ENCODE measurements at regions not wholly inside any gene's neighbourhood (a gene's known extent, or its start where the extent isn't known, plus 50 kb on each side); places are given as distances from the start of the nearest gene placed in this dataset.
"Not testable (repeated sequence)": the region's sequence is repeated elsewhere in the genome, so short reads cannot be mapped to it uniquely, and the experiment has no call there.

GRCh38 chr2:17160594-17160993 is 357.6 kb downstream of the RAD51AP2 start:
- DNase-seq = no peak
- H3K9me3 ChIP-seq (ENCODE audit: control insufficient read depth, low read depth, low read length) = no peaks in the 10 kb centered on the region
- no peaks in the 10 kb centered on the region for H3K36me3 ChIP-seq (ENCODE audit: control insufficient read depth, insufficient read depth, low read length)
- H3K4me3 ChIP-seq (ENCODE audit: low read length) = no peak overlapping the region
- H3K27ac ChIP-seq (ENCODE audit: low read length) = no peak overlapping the region
- no peaks in the 10 kb centered on the region for H3K27me3 ChIP-seq (ENCODE audit: control insufficient read depth, insufficient read depth, low read length)
- no CpG with 5 or more reads among the region's 1 CpG for WGBS (ENCODE audit: insufficient coverage, low lambda C conversion rate)
- no peaks in the 10 kb centered on the region for H3K4me1 ChIP-seq (ENCODE audit: control insufficient read depth, insufficient read depth, low read length)

GRCh38 chr2:17156086-17156485 is 362.2 kb downstream of the RAD51AP2 start:
- Histone ChIP-seq H3K27me3 (ENCODE audit: control insufficient read depth, insufficient read depth, low read length) (no peaks in the 10 kb centered on the region), H3K36me3 (ENCODE audit: control insufficient read depth, insufficient read depth, low read length) (no peaks in the 10 kb centered on the region), H3K4me1 (ENCODE audit: control insufficient read depth, insufficient read depth, low read length) (no peaks in the 10 kb centered on the region), H3K9me3 (ENCODE audit: control insufficient read depth, low read depth, low read length) (no peaks in the 10 kb centered on the region), H3K4me3 (ENCODE audit: low read length) (no peak overlapping the region), H3K27ac (ENCODE audit: low read length) (no peak overlapping the region)
- DNase-seq = no peak
- WGBS (ENCODE audit: insufficient coverage, low lambda C conversion rate) = 90% methylated on average over 2 of the region's 2 CpGs

GRCh38 chr2:17149945-17150344 is 368.3 kb downstream of the RAD51AP2 start:
- DNase-seq = no peak
- no peaks in the 10 kb centered on the region for H3K36me3 ChIP-seq (ENCODE audit: control insufficient read depth, insufficient read depth, low read length)
- H3K4me1 ChIP-seq (ENCODE audit: control insufficient read depth, insufficient read depth, low read length) = no peaks in the 10 kb centered on the region
- H3K9me3 ChIP-seq (ENCODE audit: control insufficient read depth, low read depth, low read length) = no peaks in the 10 kb centered on the region
- 100% methylated on average over 1 of the region's 4 CpGs for WGBS (ENCODE audit: insufficient coverage, low lambda C conversion rate)
- no peak overlapping the region for H3K27ac ChIP-seq (ENCODE audit: low read length)
- H3K4me3 ChIP-seq (ENCODE audit: low read length) = no peak overlapping the region
- H3K27me3 ChIP-seq (ENCODE audit: control insufficient read depth, insufficient read depth, low read length) = no peaks in the 10 kb centered on the region

GRCh38 chr2:17148407-17149145 is 369.7 kb downstream of the RAD51AP2 start:
- WGBS (ENCODE audit: insufficient coverage, low lambda C conversion rate) = 100% methylated on average over 1 of the region's 8 CpGs
- no peak for DNase-seq

GRCh38 chr2:17146358-17146757 is 371.9 kb downstream of the RAD51AP2 start:
- WGBS (ENCODE audit: insufficient coverage, low lambda C conversion rate) = no CpG with 5 or more reads among the region's 1 CpG
- no peaks in the 10 kb centered on the region for H3K9me3 ChIP-seq (ENCODE audit: control insufficient read depth, low read depth, low read length)
- no peak for DNase-seq
- H3K27ac ChIP-seq (ENCODE audit: low read length) = no peak overlapping the region
- no peaks in the 10 kb centered on the region for H3K27me3 ChIP-seq (ENCODE audit: control insufficient read depth, insufficient read depth, low read length)
- H3K36me3 ChIP-seq (ENCODE audit: control insufficient read depth, insufficient read depth, low read length) = no peaks in the 10 kb centered on the region
- H3K4me1 ChIP-seq (ENCODE audit: control insufficient read depth, insufficient read depth, low read length) = no peaks in the 10 kb centered on the region
- no peak overlapping the region for H3K4me3 ChIP-seq (ENCODE audit: low read length)

More at GRCh38 chr2:17148407-17149145, 369.7 kb downstream of the RAD51AP2 start:
- no peaks in the 10 kb centered on the region for H3K4me1 ChIP-seq (ENCODE audit: control insufficient read depth, insufficient read depth, low read length)
- H3K27me3 ChIP-seq (ENCODE audit: control insufficient read depth, insufficient read depth, low read length) = no peaks in the 10 kb centered on the region
- no peak overlapping the region for H3K4me3 ChIP-seq (ENCODE audit: low read length)
- no peaks in the 10 kb centered on the region for H3K36me3 ChIP-seq (ENCODE audit: control insufficient read depth, insufficient read depth, low read length)
- no peak overlapping the region for H3K27ac ChIP-seq (ENCODE audit: low read length)
- no peaks in the 10 kb centered on the region for H3K9me3 ChIP-seq (ENCODE audit: control insufficient read depth, low read depth, low read length)

GRCh38 chr2:17136877-17137276 is 381.4 kb downstream of the RAD51AP2 start:
- Histone ChIP-seq H3K4me3 (ENCODE audit: low read length) (no peak overlapping the region), H3K36me3 (ENCODE audit: control insufficient read depth, insufficient read depth, low read length) (no peaks in the 10 kb centered on the region), H3K4me1 (ENCODE audit: control insufficient read depth, insufficient read depth, low read length) (no peaks in the 10 kb centered on the region), H3K9me3 (ENCODE audit: control insufficient read depth, low read depth, low read length) (no peaks in the 10 kb centered on the region), H3K27ac (ENCODE audit: low read length) (no peak overlapping the region), H3K27me3 (ENCODE audit: control insufficient read depth, insufficient read depth, low read length) (no peaks in the 10 kb centered on the region)
- WGBS (ENCODE audit: insufficient coverage, low lambda C conversion rate) = no CpG with 5 or more reads among the region's 2 CpGs
- no peak for DNase-seq

GRCh38 chr2:17136231-17136630 is 382.0 kb downstream of the RAD51AP2 start:
- 89% methylated on average over 2 of the region's 3 CpGs for WGBS (ENCODE audit: insufficient coverage, low lambda C conversion rate)
- H3K27me3 ChIP-seq (ENCODE audit: control insufficient read depth, insufficient read depth, low read length) = no peaks in the 10 kb centered on the region
- H3K9me3 ChIP-seq (ENCODE audit: control insufficient read depth, low read depth, low read length) = no peaks in the 10 kb centered on the region
- DNase-seq = no peak
- H3K27ac ChIP-seq (ENCODE audit: low read length) = no peak overlapping the region
- H3K36me3 ChIP-seq (ENCODE audit: control insufficient read depth, insufficient read depth, low read length) = no peaks in the 10 kb centered on the region
- no peaks in the 10 kb centered on the region for H3K4me1 ChIP-seq (ENCODE audit: control insufficient read depth, insufficient read depth, low read length)
- no peak overlapping the region for H3K4me3 ChIP-seq (ENCODE audit: low read length)

- Histone ChIP-seq H3K4me3 (ENCODE audit: low read length) (no peak overlapping the region), H3K4me1 (ENCODE audit: control insufficient read depth, insufficient read depth, low read length) (no peaks in the 10 kb centered on the region)
- WGBS (ENCODE audit: insufficient coverage, low lambda C conversion rate) = no CpG with 5 or more reads among the region's 1 CpG
Measured at GRCh38 chr2:17135619-17136018, 382.6 kb downstream of the RAD51AP2 start.

GRCh38 chr2:17133052-17133671 is 385.1 kb downstream of the RAD51AP2 start:
- Histone ChIP-seq H3K4me1 (ENCODE audit: control insufficient read depth, insufficient read depth, low read length) (no peaks in the 10 kb centered on the region), H3K4me3 (ENCODE audit: low read length) (no peak overlapping the region), H3K27me3 (ENCODE audit: control insufficient read depth, insufficient read depth, low read length) (no peaks in the 10 kb centered on the region), H3K9me3 (ENCODE audit: control insufficient read depth, low read depth, low read length) (no peaks in the 10 kb centered on the region), H3K27ac (ENCODE audit: low read length) (no peak overlapping the region), H3K36me3 (ENCODE audit: control insufficient read depth, insufficient read depth, low read length) (no peaks in the 10 kb centered on the region)
- DNase-seq = no peak
- 82% methylated on average over 3 of the region's 6 CpGs for WGBS (ENCODE audit: insufficient coverage, low lambda C conversion rate)

More at GRCh38 chr2:17135619-17136018, 382.6 kb downstream of the RAD51AP2 start:
- Histone ChIP-seq H3K27me3 (ENCODE audit: control insufficient read depth, insufficient read depth, low read length) (no peaks in the 10 kb centered on the region), H3K9me3 (ENCODE audit: control insufficient read depth, low read depth, low read length) (no peaks in the 10 kb centered on the region), H3K36me3 (ENCODE audit: control insufficient read depth, insufficient read depth, low read length) (no peaks in the 10 kb centered on the region), H3K27ac (ENCODE audit: low read length) (no peak overlapping the region)
- no peak for DNase-seq

GRCh38 chr2:17130627-17131026 is 387.6 kb downstream of the RAD51AP2 start:
- not testable (repeated sequence) for H3K27me3 ChIP-seq (ENCODE audit: control insufficient read depth, insufficient read depth, low read length); H3K36me3 ChIP-seq (ENCODE audit: control insufficient read depth, insufficient read depth, low read length); H3K4me3 ChIP-seq (ENCODE audit: low read length); H3K9me3 ChIP-seq (ENCODE audit: control insufficient read depth, low read depth, low read length); H3K4me1 ChIP-seq (ENCODE audit: control insufficient read depth, insufficient read depth, low read length); DNase-seq; H3K27ac ChIP-seq (ENCODE audit: low read length)
- WGBS (ENCODE audit: insufficient coverage, low lambda C conversion rate) = no CpG with 5 or more reads among the region's 3 CpGs

All from large intestine (tissue), 3 donors.